HepG2 (cell line): ENCODE measurements at regions not wholly inside any gene's neighbourhood (a gene's known extent, or its start where the extent isn't known, plus 50 kb on each side); places are given as distances from the start of the nearest gene placed in this dataset.

Experiments
- ATAC-seq: fragments of 200-7000 bp; cut with Tn5 transposase; 3 replicates; pipeline ENCODE4 v1.9.1; 2020; ENCODE audit warnings: mild to moderate bottlenecking, moderate library complexity
- BruUV-seq: library from RNA; stranded (reverse); fragments of 400-500 nt; replicated peaks from 2 replicates; lab custom pipeline; 2021; lab: Mats Ljungman, UMichigan
- CTCF ChIA-PET: fragments of 300-600 bp; formaldehyde crosslinking; extraction: SDS; loops from one replicate; lab custom pipeline; 2021; ENCODE audit warnings: low total read pairs, inconsistent platforms, low intra/inter-chr PET ratio; lab: Yijun Ruan, JAX
- POLR2A ChIA-PET: fragments of 350-600 bp; sonication (Branson Sonifier 250); formaldehyde crosslinking; loops from one replicate; lab custom pipeline; 2020; ENCODE audit warnings: antibody characterized with exemption, inconsistent platforms; lab: Yijun Ruan, JAX
- DNase-seq: peaks from one replicate; pipeline ENCODE4 v3.0.0-alpha.2; 2015; ENCODE audit warnings: low spot score
- FAIRE-seq: peaks from 3 replicates; lab custom pipeline; 2011; peaks lifted over from hg19 to GRCh38; lab: Jason Lieb, UNC
- H2AFZ ChIP-seq: one replicate; pipeline ENCODE4 v1.6.1; 2011; ENCODE audit warnings: low read length, inconsistent platforms
- H3K27ac ChIP-seq: fragments of 300-600 bp; 3 replicates; pipeline ENCODE4 v1.8.0; 2011; ENCODE audit warnings: mixed run types, mild to moderate bottlenecking, mixed read lengths, low read length, inconsistent platforms; ENCODE audit not compliant: insufficient read depth; ENCODE audit errors: extremely low read length
- H3K27me3 ChIP-seq, 2 experiments: fragments of 200-600 bp in 1 of 2; 2 replicates in 1 of 2; 3 replicates in 1 of 2; pipeline versions ENCODE4 v1.6.0 to v1.8.0; 2011; ENCODE audit warnings: low read length in 2 of 2, mild to moderate bottlenecking in 2 of 2, moderate library complexity in 2 of 2, inconsistent platforms in 1 of 2; ENCODE audit not compliant: insufficient read depth in 2 of 2, control insufficient read depth in 1 of 2
- H3K36me3 ChIP-seq, 2 experiments: fragments of 200-600 bp in 1 of 2; replicated peaks in 1 of 2; 2 replicates in 1 of 2; 3 replicates in 1 of 2; pipeline versions ENCODE4 v1.5.1 to v1.8.0; 2011; ENCODE audit warnings: low read length in 2 of 2, inconsistent platforms in 1 of 2; ENCODE audit not compliant: insufficient read depth in 2 of 2, control insufficient read depth in 1 of 2
- H3K4me1 ChIP-seq: 2 replicates; pipeline ENCODE4 v1.5.1; 2012; ENCODE audit warnings: low read length, inconsistent platforms; ENCODE audit not compliant: insufficient read depth
- H3K4me2 ChIP-seq: 2 replicates; pipeline ENCODE4 v1.6.0; 2011; ENCODE audit warnings: low read depth, low read length, inconsistent platforms
- H3K4me3 ChIP-seq, 3 experiments: fragments of 200-600 bp in 1 of 3; sonication (generic), shearing (Covaris generic) in 1 of 3; replicated peaks in 1 of 3; 2 replicates each; pipeline ENCODE4 v1.5.1; 2011 to 2016; ENCODE audit warnings: low read length in 3 of 3, inconsistent platforms in 2 of 3, low read depth in 2 of 3, mild to moderate bottlenecking in 2 of 3, control low read depth in 1 of 3, mixed read lengths in 1 of 3; ENCODE audit not compliant: insufficient read depth in 1 of 3
- H3K79me2 ChIP-seq: one replicate; pipeline ENCODE4 v1.6.1; 2011; ENCODE audit warnings: low read length, inconsistent platforms; ENCODE audit not compliant: insufficient read depth
- H3K9ac ChIP-seq: 2 replicates; pipeline ENCODE4 v1.6.0; 2011; ENCODE audit warnings: mild to moderate bottlenecking, low read depth, low read length, inconsistent platforms; ENCODE audit not compliant: insufficient read depth
- H3K9me3 ChIP-seq: 2 replicates; pipeline ENCODE4 v1.5.1; 2012; ENCODE audit warnings: mild to moderate bottlenecking, low read length
- H4K20me1 ChIP-seq: 2 replicates; pipeline ENCODE4 v1.6.0; 2011; ENCODE audit warnings: inconsistent platforms, mild to moderate bottlenecking, low read length, moderate library complexity; ENCODE audit not compliant: insufficient read depth
- BCLAF1 ChIP-seq: fragments of 450-650 bp; IDR thresholded peaks from 2 replicates; pipeline ENCODE4 v1.6.1; 2017; ENCODE audit warnings: mild to moderate bottlenecking
- CENPT ChIP-seq: sonication (generic); formaldehyde crosslinking; IDR thresholded peaks from 2 replicates; pipeline ENCODE4 v1.8.0; 2022; ENCODE audit warnings: low read depth, mild to moderate bottlenecking, moderate library complexity, missing genetic modification reagents
- FOXJ3 ChIP-seq: sonication (generic); formaldehyde crosslinking; IDR thresholded peaks from 2 replicates; pipeline ENCODE4 v1.4.0; 2020; ENCODE audit warnings: missing genetic modification reagents, mild to moderate bottlenecking, borderline replicate concordance
- KLF9 ChIP-seq: IDR thresholded peaks from 2 replicates; pipeline ENCODE4 v1.6.1; 2016; ENCODE audit warnings: low read depth
- KMT2A ChIP-seq: sonication (generic); formaldehyde crosslinking; IDR thresholded peaks from 2 replicates; pipeline ENCODE4 v1.4.0; 2020; ENCODE audit warnings: missing genetic modification reagents
- MED1 ChIP-seq: sonication (generic); formaldehyde crosslinking; IDR thresholded peaks from 2 replicates; pipeline ENCODE4 v1.4.0; 2020; ENCODE audit warnings: missing genetic modification reagents
- MLLT10 ChIP-seq: sonication (generic); formaldehyde crosslinking; IDR thresholded peaks from 2 replicates; pipeline ENCODE4 v1.4.0; 2020; ENCODE audit warnings: missing genetic modification reagents
- PHF21A ChIP-seq: sonication (generic); formaldehyde crosslinking; IDR thresholded peaks from 2 replicates; pipeline ENCODE4 v1.5.0; 2020; ENCODE audit warnings: mild to moderate bottlenecking, missing genetic modification reagents
- PPARG ChIP-seq: conservative IDR thresholded peaks from 2 replicates; pipeline ENCODE4 v1.6.1; 2016; ENCODE audit warnings: missing biosample characterization, missing genetic modification reagents
- ZNF839 ChIP-seq: sonication (generic); formaldehyde crosslinking; IDR thresholded peaks from 2 replicates; pipeline ENCODE4 v1.4.0; 2020; ENCODE audit warnings: missing genetic modification reagents, mild to moderate bottlenecking, borderline replicate concordance
- WGBS: methylation state at CpG from one replicate; pipeline ENCODE4 v1.1.6; 2017; ENCODE audit warnings: low lambda C conversion rate; 5-methylcytosine and 5-hydroxymethylcytosine counted together
- in situ Hi-C: cut with HindIII; loops from 2 replicates; pipeline ENCODE4 v1.10.0; 2017; ENCODE audit warnings: low pct_unique_long_range_greater_than_20kb; ENCODE audit not compliant: extremely low pct_ligation_motif_present
- intact Hi-C: fragments of 100-400 bp; cut with micrococcal nuclease; formaldehyde crosslinking; loops from one replicate; pipeline ENCODE4 v1.10.0; 2022; ENCODE audit not compliant: unreplicated experiment

DNA sequence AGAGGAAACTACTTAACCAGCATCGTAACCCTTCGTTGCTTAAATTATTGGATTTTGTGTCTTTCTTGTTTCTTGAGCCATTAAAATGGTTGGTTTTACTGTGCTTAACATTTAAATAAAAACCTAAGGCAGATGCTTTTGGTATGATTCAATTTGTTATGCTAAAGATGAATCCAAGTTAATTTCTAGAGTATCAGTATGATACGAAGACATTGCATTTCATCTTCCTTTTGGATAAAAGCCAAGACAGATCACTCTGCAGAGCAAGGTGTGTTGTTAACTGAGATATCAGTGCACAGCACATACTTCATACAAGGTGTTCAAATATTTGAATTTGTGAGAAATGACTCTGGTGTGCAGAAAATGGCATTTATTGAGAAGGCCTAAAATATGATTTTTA lies 480.5 kb downstream of the PCNX1 start:
- Histone ChIP-seq H2AFZ (no peak overlapping the region), H3K4me1 (no peaks in the 10 kb centered on the region), H3K27me3 (no peaks in the 10 kb centered on the region; a peak in 1 of 5 replicates), H3K9me3 (no peaks in the 10 kb centered on the region), H3K4me2 (no peak overlapping the region), H4K20me1 (no peaks in the 10 kb centered on the region), H3K27ac (no peak overlapping the region), H3K36me3 (no peaks in the 10 kb centered on the region), H3K9ac (no peak overlapping the region), H3K4me3 (no peak overlapping the region), H3K79me2 (peaks cover 12% of the 10 kb centered on the region)
- ChIA-PET POLR2A (no interaction called here), CTCF (no interaction called here)
- FAIRE-seq, result no peak
- 98% methylated on average over 3 of the region's 3 CpGs for WGBS
- intact Hi-C loops, result no loop called here
- in situ Hi-C loops, result no loop called here
- TF ChIP-seq BCLAF1, result no peak
- TF ChIP-seq KMT2A, result no peak
- no peak for TF ChIP-seq MLLT10 (CRISPR knock-in tag)
- no peak for TF ChIP-seq KLF9
- no peak for TF ChIP-seq PHF21A (CRISPR knock-in tag)
- TF ChIP-seq MED1 (CRISPR knock-in tag), result no peak
- no peak for TF ChIP-seq FOXJ3 (CRISPR knock-in tag)
- TF ChIP-seq CENPT (CRISPR knock-in tag), result no peak
- no peak for TF ChIP-seq PPARG (CRISPR knock-in tag)
- no peak for TF ChIP-seq ZNF839 (CRISPR knock-in tag)
- ATAC-seq, result no peak
- no peak for DNase-seq
- BruUV-seq, result no TSS peak
